ENCODE measurements at regions not wholly inside any gene's neighbourhood (a gene's known extent, or its start where the extent isn't known, plus 50 kb on each side); places are given as distances from the start of the nearest gene placed in this dataset.

DNA sequence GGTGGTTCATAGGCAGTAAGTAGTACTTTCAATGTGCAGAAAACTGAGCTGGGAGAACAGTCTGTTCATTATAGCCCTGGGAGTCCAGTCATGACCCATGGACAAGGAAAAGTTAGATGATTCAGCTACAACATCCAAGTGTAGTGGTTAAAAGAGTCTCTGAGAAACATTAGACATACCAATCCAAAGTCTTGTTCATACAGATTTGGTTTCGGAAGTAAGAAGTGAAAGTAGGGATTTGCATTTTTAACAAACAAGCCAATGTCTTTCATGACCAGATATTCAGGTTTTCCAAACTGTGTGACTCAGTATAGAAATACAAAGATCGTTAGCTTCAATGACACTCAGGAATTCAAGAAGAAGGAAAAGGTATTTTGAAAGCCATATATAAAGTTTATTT, 345.3 kb downstream of the SLITRK1 start:
- TF ChIP-seq, protein P1, sequence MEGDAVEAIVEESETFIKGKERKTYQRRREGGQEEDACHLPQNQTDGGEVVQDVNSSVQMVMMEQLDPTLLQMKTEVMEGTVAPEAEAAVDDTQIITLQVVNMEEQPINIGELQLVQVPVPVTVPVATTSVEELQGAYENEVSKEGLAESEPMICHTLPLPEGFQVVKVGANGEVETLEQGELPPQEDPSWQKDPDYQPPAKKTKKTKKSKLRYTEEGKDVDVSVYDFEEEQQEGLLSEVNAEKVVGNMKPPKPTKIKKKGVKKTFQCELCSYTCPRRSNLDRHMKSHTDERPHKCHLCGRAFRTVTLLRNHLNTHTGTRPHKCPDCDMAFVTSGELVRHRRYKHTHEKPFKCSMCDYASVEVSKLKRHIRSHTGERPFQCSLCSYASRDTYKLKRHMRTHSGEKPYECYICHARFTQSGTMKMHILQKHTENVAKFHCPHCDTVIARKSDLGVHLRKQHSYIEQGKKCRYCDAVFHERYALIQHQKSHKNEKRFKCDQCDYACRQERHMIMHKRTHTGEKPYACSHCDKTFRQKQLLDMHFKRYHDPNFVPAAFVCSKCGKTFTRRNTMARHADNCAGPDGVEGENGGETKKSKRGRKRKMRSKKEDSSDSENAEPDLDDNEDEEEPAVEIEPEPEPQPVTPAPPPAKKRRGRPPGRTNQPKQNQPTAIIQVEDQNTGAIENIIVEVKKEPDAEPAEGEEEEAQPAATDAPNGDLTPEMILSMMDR (IDR thresholded peaks at IDR 0.05): no peak
- no peak for TF ChIP-seq EZH2 (IDR thresholded peaks at IDR 0.05; ENCODE audit: borderline replicate concordance, insufficient read depth, low read depth, low read length, poor library complexity, severe bottlenecking)
